Endothelial cell of umbilical vein (primary cell): ENCODE measurements at regions not wholly inside any gene's neighbourhood (a gene's known extent, or its start where the extent isn't known, plus 50 kb on each side); places are given as distances from the start of the nearest gene placed in this dataset.

Experiments
- BruUV-seq: library from RNA; stranded (reverse); fragments of 400-500 nt; replicated peaks from 2 replicates; lab custom pipeline; 2021; lab: Mats Ljungman, UMichigan
- CTCF ChIA-PET: fragments of 300-600, 350-600 bp; sonication (Branson Sonifier 250); formaldehyde crosslinking; loops from one replicate; lab custom pipeline; 2021; ENCODE audit warnings: antibody characterized with exemption, inconsistent platforms; lab: Charles Lee
- POLR2A ChIA-PET: fragments of 300-600, 350-600 bp; sonication (Branson Sonifier 250); formaldehyde crosslinking; loops from one replicate; lab custom pipeline; 2021; ENCODE audit warnings: antibody characterized with exemption, inconsistent platforms; lab: Charles Lee
- DNase-seq: peaks from one replicate; pipeline ENCODE4 v3.0.0-alpha.2; 2011; ENCODE audit warnings: low read depth, low spot score
- FAIRE-seq: peaks from 2 replicates; lab custom pipeline; 2011; peaks lifted over from hg19 to GRCh38; lab: Jason Lieb, UNC
- H2AFZ ChIP-seq: 2 replicates; pipeline ENCODE4 v1.6.0; 2012; ENCODE audit warnings: low read depth, low read length, control low read depth, inconsistent platforms
- H3K27ac ChIP-seq: 2 replicates; pipeline ENCODE4 v1.5.1; 2011; ENCODE audit warnings: low read depth, mild to moderate bottlenecking, control low read depth, low read length, moderate library complexity; ENCODE audit not compliant: insufficient read depth
- H3K27me3 ChIP-seq, 2 experiments: 2 replicates each; pipeline versions ENCODE4 v1.6.0 to v1.6.1; 2011; ENCODE audit warnings: low read length in 2 of 2, mixed read lengths in 1 of 2; ENCODE audit not compliant: control insufficient read depth in 2 of 2, insufficient read depth in 2 of 2
- H3K36me3 ChIP-seq, 2 experiments: 2 replicates in 1 of 2; 3 replicates in 1 of 2; pipeline ENCODE4 v1.5.1; 2011; ENCODE audit warnings: low read length in 2 of 2, mild to moderate bottlenecking in 1 of 2, moderate library complexity in 1 of 2; ENCODE audit not compliant: control insufficient read depth in 2 of 2, insufficient read depth in 2 of 2; ENCODE audit errors: extremely low read depth in 1 of 2
- H3K4me1 ChIP-seq: 3 replicates; pipeline ENCODE4 v1.5.1; 2011; ENCODE audit warnings: mild to moderate bottlenecking, low read length; ENCODE audit not compliant: control insufficient read depth, insufficient read depth; ENCODE audit errors: extremely low read depth
- H3K4me2 ChIP-seq: 2 replicates; pipeline ENCODE4 v1.6.1; 2011; ENCODE audit warnings: low read length, control low read depth, mixed read lengths; ENCODE audit not compliant: insufficient read depth
- H3K4me3 ChIP-seq, 3 experiments: fragments of 200-600 bp in 1 of 3; sonication (generic), shearing (Covaris generic) in 1 of 3; replicated peaks in 1 of 3; 2 replicates each; pipeline ENCODE4 v1.5.1; 2011 to 2016; ENCODE audit warnings: control low read depth in 3 of 3, low read length in 3 of 3, mild to moderate bottlenecking in 2 of 3, inconsistent platforms in 1 of 3, low read depth in 1 of 3, moderate library complexity in 1 of 3; ENCODE audit not compliant: insufficient read depth in 1 of 3
- H3K79me2 ChIP-seq: 2 replicates; pipeline ENCODE4 v1.6.0; 2012; ENCODE audit warnings: low read length, inconsistent platforms; ENCODE audit not compliant: control insufficient read depth, insufficient read depth
- H3K9ac ChIP-seq: replicated peaks from 2 replicates; pipeline ENCODE3; 2011; ENCODE audit warnings: low read length, control low read depth; ENCODE audit not compliant: insufficient read depth; ENCODE audit errors: extremely low read depth
- H3K9me1 ChIP-seq: replicated peaks from 3 replicates; pipeline ENCODE4 v1.6.0; 2011; ENCODE audit warnings: mild to moderate bottlenecking, low read length; ENCODE audit not compliant: control insufficient read depth, insufficient read depth; ENCODE audit errors: extremely low read depth
- H3K9me3 ChIP-seq: replicated peaks from 2 replicates; pipeline ENCODE4 v1.5.1; 2012; ENCODE audit warnings: low read length, inconsistent platforms; ENCODE audit not compliant: control insufficient read depth, insufficient read depth
- H4K20me1 ChIP-seq: replicated peaks from 2 replicates; pipeline ENCODE3; 2011; ENCODE audit warnings: mild to moderate bottlenecking, low read length; ENCODE audit not compliant: control insufficient read depth, insufficient read depth; ENCODE audit errors: extremely low read depth
- EZH2 ChIP-seq: IDR thresholded peaks from 2 replicates; pipeline ENCODE4 v1.6.1; 2012; ENCODE audit warnings: borderline replicate concordance, low read depth, mild to moderate bottlenecking, moderate library complexity, low read length, inconsistent platforms; ENCODE audit not compliant: severe bottlenecking
- FOS ChIP-seq: IDR thresholded peaks from 2 replicates; pipeline ENCODE4 v1.6.1; 2011; ENCODE audit warnings: mild to moderate bottlenecking, low read length, moderate library complexity, borderline replicate concordance; ENCODE audit not compliant: insufficient read depth
- GATA2 ChIP-seq: IDR thresholded peaks from 2 replicates; pipeline ENCODE4 v1.7.0; 2011; ENCODE audit warnings: low read depth, mild to moderate bottlenecking, moderate library complexity, mixed read lengths, low read length; ENCODE audit not compliant: insufficient read length, insufficient read depth
- JUN ChIP-seq: IDR thresholded peaks from 2 replicates; pipeline ENCODE4 v1.6.1; 2011; ENCODE audit warnings: borderline replicate concordance, low read depth; ENCODE audit not compliant: insufficient read length, insufficient read depth
- MAX ChIP-seq: IDR thresholded peaks from 2 replicates; pipeline ENCODE4 v1.6.1; 2011; ENCODE audit not compliant: insufficient read depth, insufficient read length
- MYC ChIP-seq: IDR thresholded peaks from one replicate; pipeline ENCODE4 v1.6.1; 2011; ENCODE audit warnings: mild to moderate bottlenecking, low read depth, low read length
- POLR2A ChIP-seq: IDR thresholded peaks from 2 replicates; pipeline ENCODE4 v1.6.1; 2012; ENCODE audit warnings: low read depth, mild to moderate bottlenecking, control low read depth, low read length
- POLR2AphosphoS5 ChIP-seq: IDR thresholded peaks from 2 replicates; pipeline ENCODE4 v1.6.1; 2012; ENCODE audit warnings: low read depth, mild to moderate bottlenecking, control low read depth, low read length, moderate library complexity; ENCODE audit not compliant: insufficient read depth
- dilution Hi-C: fragments of 300-500 bp; cut with MboI; formaldehyde crosslinking; loops from one replicate; pipeline ENCODE4 v1.15.0; 2019; ENCODE audit warnings: low sequenced_read_pairs; ENCODE audit not compliant: extremely low pct_ligation_motif_present
- intact Hi-C: fragments of 100-400 bp; cut with micrococcal nuclease; formaldehyde crosslinking; loops from one replicate; pipeline ENCODE4 v1.10.0; 2022
- TF ChIP-seq, protein P1 (sequence below), 2 donors: IDR thresholded peaks; 1 replicate in 1 of 2; 2 replicates in 1 of 2; pipeline ENCODE4 v1.5.1; 2011; ENCODE audit warnings: low read length in 2 of 2, mild to moderate bottlenecking in 2 of 2, moderate library complexity in 2 of 2, control low read depth in 1 of 2, inconsistent platforms in 1 of 2, low read depth in 1 of 2; ENCODE audit not compliant: insufficient read depth in 1 of 2; ENCODE audit errors: extremely low read depth in 1 of 2

- Histone ChIP-seq H3K79me2 (no peaks in the 10 kb centered on the region), H3K27ac (peak overlapping the region; percentile 97), H3K27me3 (no peaks in the 10 kb centered on the region), H4K20me1 (no peaks in the 10 kb centered on the region), H3K9ac (peak overlapping the region; percentile 69), H3K9me1 (no peaks in the 10 kb centered on the region), H3K4me3 (no peak overlapping the region), H3K9me3 (no peaks in the 10 kb centered on the region), H3K4me1 (peaks cover 25% of the 10 kb centered on the region), H3K36me3 (no peaks in the 10 kb centered on the region), H3K4me2 (peak overlapping the region; percentile 45), H2AFZ (no peak overlapping the region)
- DNase-seq (peak; percentile 92), FAIRE-seq (peak; percentile 81)
- TSS peak; percentile 98 for BruUV-seq
- intact Hi-C loops (loop anchor here (1.0 to 10.0 kb wide), 10 partner anchors 32 to 576 kb away; no protein-coding TSS in a partner anchor), dilution Hi-C loops (no loop called here)
- ChIA-PET CTCF (interaction anchor here (0.7 to 3.0 kb wide), 11 partner anchors 12 to 661 kb away, joined by 3 to 37 read pairs (median 3); no protein-coding TSS in a partner anchor), POLR2A (interaction anchor here (1.0 to 1.7 kb wide), 2 partner anchors 10 to 51 kb away, joined by 3 to 8 read pairs; no protein-coding TSS in a partner anchor)
- TF ChIP-seq MYC (no peak), EZH2 (no peak), POLR2A (no peak), JUN (peak; percentile 97), MAX (no peak), GATA2 (peak; percentile 83), FOS (peak; percentile 85), POLR2AphosphoS5 (peak; percentile 47)
- TF ChIP-seq, protein P1, sequence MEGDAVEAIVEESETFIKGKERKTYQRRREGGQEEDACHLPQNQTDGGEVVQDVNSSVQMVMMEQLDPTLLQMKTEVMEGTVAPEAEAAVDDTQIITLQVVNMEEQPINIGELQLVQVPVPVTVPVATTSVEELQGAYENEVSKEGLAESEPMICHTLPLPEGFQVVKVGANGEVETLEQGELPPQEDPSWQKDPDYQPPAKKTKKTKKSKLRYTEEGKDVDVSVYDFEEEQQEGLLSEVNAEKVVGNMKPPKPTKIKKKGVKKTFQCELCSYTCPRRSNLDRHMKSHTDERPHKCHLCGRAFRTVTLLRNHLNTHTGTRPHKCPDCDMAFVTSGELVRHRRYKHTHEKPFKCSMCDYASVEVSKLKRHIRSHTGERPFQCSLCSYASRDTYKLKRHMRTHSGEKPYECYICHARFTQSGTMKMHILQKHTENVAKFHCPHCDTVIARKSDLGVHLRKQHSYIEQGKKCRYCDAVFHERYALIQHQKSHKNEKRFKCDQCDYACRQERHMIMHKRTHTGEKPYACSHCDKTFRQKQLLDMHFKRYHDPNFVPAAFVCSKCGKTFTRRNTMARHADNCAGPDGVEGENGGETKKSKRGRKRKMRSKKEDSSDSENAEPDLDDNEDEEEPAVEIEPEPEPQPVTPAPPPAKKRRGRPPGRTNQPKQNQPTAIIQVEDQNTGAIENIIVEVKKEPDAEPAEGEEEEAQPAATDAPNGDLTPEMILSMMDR (IDR thresholded peaks at IDR 0.05; ENCODE audit: extremely low read depth in 1 of 2, insufficient read depth in 1 of 2, low read depth in 1 of 2, low read length in 2 of 2): no peak
Measured at GRCh38 chr7:84637568-84638338, 443.2 kb upstream of the SEMA3A start.
